Right ventricle myocardium inferior (tissue), 1 donor: ENCODE measurements at regions not wholly inside any gene's neighbourhood (a gene's known extent, or its start where the extent isn't known, plus 50 kb on each side); places are given as distances from the start of the nearest gene placed in this dataset.

Experiments
- ATAC-seq: fragments of 200-7000 bp; cut with Tn5 transposase; one replicate; pipeline ENCODE4 v1.9.1; 2020; ENCODE audit warnings: mild to moderate bottlenecking, moderate library complexity
- DNase-seq: peaks from one replicate; pipeline ENCODE4 v3.0.0; 2021; ENCODE audit errors: missing footprints
- intact Hi-C: fragments of 100-400 bp; cut with DNase I; formaldehyde crosslinking; loops from one replicate; pipeline ENCODE4 v1.11.0; 2022
- donor health status: DM: no; HTN: yes; CAD: no; lungs with severe emphysema.

- intact Hi-C loops = loop anchor here (5.0 kb wide), 1 partner anchor 232 kb away; no protein-coding TSS in a partner anchor
These were observed 73.3 kb downstream of the TASL start for GRCh38 chrX:30504309-30504708.

GRCh38 chrX:30495468-30495867 is 82.1 kb downstream of the TASL start:
- ATAC-seq (no peak), DNase-seq (no peak)
- intact Hi-C loops = no loop called here

More at GRCh38 chrX:30504309-30504708, 73.3 kb downstream of the TASL start:
- ATAC-seq (no peak), DNase-seq (no peak)

DNA sequence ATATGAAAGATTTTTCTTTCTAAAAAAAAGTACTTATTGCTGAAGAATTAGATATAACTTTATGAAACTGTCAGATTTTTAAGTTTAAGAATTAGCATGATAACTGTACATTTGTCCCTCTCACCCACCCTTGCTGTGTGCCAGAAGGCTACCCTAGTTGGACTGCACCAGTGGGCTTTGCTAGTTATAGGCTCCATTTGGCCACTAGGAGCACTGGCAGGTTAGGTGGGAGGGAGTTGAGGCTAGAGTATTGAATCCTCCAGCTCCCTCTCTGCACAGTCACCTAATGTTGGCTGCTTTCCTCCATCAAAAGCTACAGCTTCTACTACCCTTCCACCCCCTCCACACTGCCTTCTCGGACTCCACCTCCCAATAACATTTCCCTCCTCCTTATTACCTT is 84.2 kb downstream of the TASL start:
- no peak for ATAC-seq
- no peak for DNase-seq
- intact Hi-C loops = no loop called here

DNA sequence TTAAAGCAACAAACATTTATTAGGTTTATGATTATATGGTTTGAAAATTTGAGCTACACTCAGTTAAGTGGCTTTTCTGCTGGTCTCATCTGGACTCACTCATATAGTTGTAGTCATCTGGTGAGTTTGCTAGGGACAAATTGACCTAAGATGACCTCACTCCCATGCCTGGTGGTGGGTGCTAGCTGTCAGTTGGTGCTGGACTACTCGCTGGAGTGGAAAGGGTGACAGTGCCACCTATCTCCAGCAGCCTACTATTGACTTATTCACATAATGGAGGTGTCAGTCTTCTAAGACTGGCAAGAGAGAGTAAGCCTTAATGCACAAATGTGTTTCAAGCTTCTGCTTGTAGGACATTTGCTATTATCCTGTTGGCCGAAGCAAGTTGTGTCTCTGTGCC is 88.2 kb downstream of the TASL start:
- intact Hi-C loops = no loop called here
- ATAC-seq = no peak

GRCh38 chrX:30488092-30488491 is 89.5 kb downstream of the TASL start:
- DNase-seq (no peak), ATAC-seq (no peak)
- intact Hi-C loops = no loop called here

More for the DNA sequence above, 88.2 kb downstream of the TASL start:
- DNase-seq = no peak

DNA sequence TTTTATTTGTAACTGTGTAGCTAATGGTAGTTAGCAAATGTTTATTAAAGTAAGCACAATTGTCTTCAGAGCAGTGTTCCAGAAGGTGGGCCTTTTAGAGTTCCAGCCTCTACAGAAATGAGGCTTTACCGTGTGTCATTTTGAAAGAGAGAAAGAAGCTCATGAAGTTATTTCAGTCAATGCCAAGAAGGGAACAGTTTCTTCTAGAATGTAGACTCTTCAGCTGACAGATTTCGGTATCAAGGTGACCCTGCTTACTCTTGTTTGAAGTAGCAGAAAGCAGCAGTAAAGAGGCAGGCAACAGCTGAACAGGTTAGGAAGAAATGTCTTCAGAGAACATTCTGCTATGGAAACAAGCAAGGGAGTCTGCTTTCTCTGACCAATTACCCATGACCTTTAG is 93.6 kb downstream of the TASL start:
- DNase-seq = no peak
- ATAC-seq = no peak
- intact Hi-C loops = no loop called here

GRCh38 chrX:30468471-30468870 is 109.1 kb downstream of the TASL start:
- ATAC-seq (no peak), DNase-seq (no peak)
- intact Hi-C loops = no loop called here
